ENCODE measurements at regions not wholly inside any gene's neighbourhood (a gene's known extent, or its start where the extent isn't known, plus 50 kb on each side); places are given as distances from the start of the nearest gene placed in this dataset.
"Not testable (repeated sequence)": the region's sequence is repeated elsewhere in the genome, so short reads cannot be mapped to it uniquely, and the experiment has no call there.

DNA sequence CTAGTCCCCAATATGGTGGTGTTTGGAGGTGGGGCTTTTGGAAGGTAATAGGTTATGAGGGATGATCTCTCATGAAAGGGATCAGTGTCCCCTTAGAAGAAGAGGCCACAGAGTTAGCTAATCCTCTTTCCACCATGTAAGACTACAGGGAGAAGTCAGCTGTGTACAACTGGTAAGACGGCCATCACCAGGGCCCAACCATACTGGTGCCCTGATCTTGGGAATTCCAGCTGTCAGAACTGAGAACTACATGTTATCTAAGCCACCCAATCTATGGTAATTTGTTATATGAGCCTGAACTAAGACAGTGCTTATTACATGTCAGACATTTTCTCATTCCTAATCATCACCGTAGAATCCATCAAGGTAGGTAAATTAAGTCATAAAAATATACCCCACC is 77.7 kb upstream of the ZNF217 start:
- no peak for DNase-seq (ENCODE audit: low read depth)
- H3K4me3 ChIP-seq (ENCODE audit: low read depth, low read length) = no peak overlapping the region
- TF ChIP-seq, protein P1, sequence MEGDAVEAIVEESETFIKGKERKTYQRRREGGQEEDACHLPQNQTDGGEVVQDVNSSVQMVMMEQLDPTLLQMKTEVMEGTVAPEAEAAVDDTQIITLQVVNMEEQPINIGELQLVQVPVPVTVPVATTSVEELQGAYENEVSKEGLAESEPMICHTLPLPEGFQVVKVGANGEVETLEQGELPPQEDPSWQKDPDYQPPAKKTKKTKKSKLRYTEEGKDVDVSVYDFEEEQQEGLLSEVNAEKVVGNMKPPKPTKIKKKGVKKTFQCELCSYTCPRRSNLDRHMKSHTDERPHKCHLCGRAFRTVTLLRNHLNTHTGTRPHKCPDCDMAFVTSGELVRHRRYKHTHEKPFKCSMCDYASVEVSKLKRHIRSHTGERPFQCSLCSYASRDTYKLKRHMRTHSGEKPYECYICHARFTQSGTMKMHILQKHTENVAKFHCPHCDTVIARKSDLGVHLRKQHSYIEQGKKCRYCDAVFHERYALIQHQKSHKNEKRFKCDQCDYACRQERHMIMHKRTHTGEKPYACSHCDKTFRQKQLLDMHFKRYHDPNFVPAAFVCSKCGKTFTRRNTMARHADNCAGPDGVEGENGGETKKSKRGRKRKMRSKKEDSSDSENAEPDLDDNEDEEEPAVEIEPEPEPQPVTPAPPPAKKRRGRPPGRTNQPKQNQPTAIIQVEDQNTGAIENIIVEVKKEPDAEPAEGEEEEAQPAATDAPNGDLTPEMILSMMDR (conservative IDR thresholded peaks at IDR 0.05; ENCODE audit: low read depth, low read length) = no peak

DNA sequence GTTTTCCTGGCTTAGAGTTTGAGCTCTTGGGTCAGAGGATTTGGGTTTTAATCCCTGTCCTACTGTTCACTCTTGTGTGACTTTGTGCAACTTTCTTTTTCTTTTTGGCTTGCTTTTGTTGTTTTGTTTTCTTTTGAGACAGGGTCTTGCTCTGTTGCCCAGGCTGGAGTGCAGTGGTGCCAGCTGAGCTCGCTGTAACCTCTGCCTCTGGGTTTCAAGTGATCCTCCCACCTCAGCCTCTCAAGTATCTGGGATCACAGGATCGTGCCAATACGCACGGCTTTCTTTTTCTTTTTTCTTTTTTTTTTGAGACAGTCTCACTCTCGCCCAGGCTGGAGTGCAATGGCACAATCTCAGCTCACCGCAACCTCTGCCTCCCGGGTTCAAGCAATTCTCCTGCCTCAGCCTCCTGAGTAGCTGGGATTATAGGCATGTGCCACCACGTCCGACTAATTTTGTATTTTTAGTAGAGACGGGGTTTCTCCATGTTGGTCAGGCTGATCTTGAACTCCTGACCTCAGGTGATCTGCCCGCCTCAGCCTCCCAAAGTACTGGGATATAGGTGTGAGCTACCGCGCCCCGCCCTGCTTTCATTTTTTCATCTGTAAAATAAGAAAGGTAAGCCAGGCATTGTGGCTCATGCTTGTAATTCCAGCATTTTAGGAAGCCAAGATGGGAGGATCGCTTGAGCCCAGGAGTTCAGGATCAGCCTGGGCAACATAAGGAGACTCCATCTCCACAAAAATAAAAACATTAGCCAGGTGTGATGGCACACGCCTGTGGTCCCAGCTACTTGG is 76.1 kb upstream of the ZNF217 start:
- not testable (repeated sequence) for DNase-seq (ENCODE audit: low read depth); H3K4me3 ChIP-seq (ENCODE audit: low read depth, low read length)

DNA sequence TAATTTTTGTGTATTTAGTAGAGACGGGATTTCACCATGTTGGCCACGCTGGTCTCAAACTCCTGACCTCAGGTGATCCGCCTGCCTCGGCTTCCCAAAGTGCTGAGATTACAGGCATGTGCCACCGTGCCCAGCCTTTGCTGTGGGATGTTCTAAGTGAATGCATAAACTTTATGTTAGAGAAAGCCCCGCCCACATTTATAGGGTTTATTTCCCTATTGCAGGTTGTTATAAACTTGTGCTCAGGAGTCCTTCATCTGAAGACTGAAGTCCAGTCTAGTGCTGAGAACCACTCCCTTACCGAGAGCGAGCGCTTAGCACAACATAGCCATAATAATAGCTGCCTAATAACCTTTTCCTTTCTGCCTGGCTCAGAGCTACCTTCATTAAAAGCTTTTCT is 75.4 kb upstream of the ZNF217 start:
- no peak overlapping the region for H3K4me3 ChIP-seq (ENCODE audit: low read depth, low read length)
- TF ChIP-seq, protein P1 (conservative IDR thresholded peaks at IDR 0.05; ENCODE audit: low read depth, low read length) = no peak
- no peak for DNase-seq (ENCODE audit: low read depth)

DNA sequence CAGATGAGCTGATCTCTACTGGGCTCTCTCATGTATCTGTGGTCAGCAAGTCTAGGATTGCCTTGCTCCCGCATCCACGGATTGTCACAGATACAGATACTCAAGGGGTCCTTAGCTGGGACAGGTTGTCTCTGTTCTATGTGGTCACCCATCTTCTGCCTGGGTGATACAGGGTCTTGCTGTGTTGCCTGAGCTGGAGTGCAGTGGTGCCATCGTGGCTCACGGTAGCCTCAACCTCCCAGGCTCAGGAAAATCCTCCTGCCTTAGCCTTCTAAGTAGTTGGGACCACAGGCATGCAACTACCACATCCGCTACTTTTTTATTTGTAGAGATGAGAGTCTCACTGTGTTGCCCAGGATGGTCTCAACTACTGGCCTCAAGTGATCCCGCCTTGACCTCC is 72.5 kb upstream of the ZNF217 start:
- H3K4me3 ChIP-seq (ENCODE audit: low read depth, low read length) = no peak overlapping the region
- TF ChIP-seq, protein P1 (conservative IDR thresholded peaks at IDR 0.05; ENCODE audit: low read depth, low read length) = no peak
- DNase-seq (ENCODE audit: low read depth) = no peak

DNA sequence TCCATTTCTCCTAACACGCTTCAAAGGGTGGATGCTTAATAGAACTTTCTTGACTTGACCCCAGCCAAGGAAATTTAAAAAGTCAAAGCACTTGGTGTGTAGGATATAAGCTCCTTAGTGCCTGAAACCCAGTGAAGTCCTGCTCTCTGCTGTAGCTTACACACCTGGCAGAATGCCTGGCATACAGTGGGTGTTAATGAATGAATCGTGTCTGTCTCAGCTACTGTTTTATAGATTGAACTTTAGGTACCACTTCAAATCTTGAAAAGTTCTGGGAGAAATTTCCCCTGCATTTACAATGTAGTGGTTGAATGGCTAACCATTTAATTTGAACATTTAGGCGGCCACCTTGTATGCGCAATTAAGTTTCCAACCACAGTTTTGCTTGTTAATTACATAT is 70.5 kb upstream of the ZNF217 start:
- TF ChIP-seq, protein P1 (conservative IDR thresholded peaks at IDR 0.05; ENCODE audit: low read depth, low read length) = no peak
- H3K4me3 ChIP-seq (ENCODE audit: low read depth, low read length) = no peak overlapping the region
- DNase-seq (ENCODE audit: low read depth) = no peak

DNA sequence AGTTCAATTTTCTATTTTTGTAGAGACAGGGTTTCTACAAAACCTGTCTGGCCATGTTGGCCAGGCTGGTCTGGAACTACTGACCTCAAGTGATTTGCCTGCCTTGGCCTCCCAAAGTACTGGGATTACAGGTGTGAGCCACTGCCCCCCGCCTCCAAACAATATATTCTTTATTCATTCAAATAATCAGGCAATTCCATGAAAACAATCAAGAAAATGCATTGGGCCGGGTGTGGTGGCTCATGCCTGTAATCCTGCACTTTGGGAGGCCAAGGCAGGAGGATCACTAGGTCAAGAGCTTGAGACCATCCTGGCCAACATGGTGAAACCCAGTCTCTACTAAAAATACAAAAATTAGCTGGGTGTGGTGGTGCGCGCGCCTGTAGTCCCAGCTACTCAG is 69.9 kb upstream of the ZNF217 start:
- not testable (repeated sequence) for H3K4me3 ChIP-seq (ENCODE audit: low read depth, low read length); DNase-seq (ENCODE audit: low read depth)

DNA sequence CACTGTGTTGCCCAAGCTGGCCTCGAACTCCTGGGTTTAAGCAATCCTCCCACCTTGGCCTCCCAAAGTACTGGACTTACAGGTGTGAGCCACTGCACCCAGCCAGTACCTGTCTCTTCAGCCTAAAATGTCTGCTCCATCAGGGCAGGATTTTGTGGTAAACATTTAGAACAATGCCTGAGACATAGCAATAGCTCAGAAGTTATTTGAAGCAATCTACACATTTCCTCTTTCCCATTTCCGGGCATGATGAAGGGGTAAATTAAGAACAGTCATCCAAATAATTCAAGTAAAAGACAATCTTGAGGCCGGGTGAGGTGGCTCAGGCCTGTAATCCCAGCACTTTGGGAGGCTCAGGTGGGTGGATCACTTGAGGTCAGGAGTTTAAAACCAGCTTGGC is 69.0 kb upstream of the ZNF217 start:
- TF ChIP-seq, protein P1 (conservative IDR thresholded peaks at IDR 0.05; ENCODE audit: low read depth, low read length) = no peak
- DNase-seq (ENCODE audit: low read depth) = no peak
- no peak overlapping the region for H3K4me3 ChIP-seq (ENCODE audit: low read depth, low read length)

DNA sequence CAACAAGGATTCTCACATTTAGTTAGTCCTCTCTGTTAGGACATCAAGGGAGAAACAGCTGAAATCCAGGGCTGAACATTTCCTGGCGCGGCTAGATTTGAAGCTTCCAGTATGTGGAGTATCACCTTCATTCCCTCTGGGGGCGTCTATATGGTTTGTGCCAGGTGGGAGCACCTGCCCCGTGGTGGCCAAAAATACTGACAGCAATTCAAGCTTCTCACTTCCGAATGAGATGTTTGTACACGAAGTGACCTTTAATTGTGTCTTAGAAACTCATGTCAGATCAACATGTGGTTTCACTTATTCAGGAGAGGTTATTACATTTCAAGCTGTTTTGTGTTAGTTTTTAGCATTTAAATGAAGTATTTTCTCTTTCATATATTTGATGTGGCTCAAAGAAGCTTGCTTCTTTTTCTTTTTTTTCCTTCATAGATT is 67.3 kb upstream of the ZNF217 start:
- no peak overlapping the region for H3K4me3 ChIP-seq (ENCODE audit: low read depth, low read length)
- TF ChIP-seq, protein P1 (conservative IDR thresholded peaks at IDR 0.05; ENCODE audit: low read depth, low read length) = no peak
- no peak for DNase-seq (ENCODE audit: low read depth)

All from choroid plexus epithelial cell (primary cell).